HG03460 (cell line): ENCODE measurements at regions not wholly inside any gene's neighbourhood (a gene's known extent, or its start where the extent isn't known, plus 50 kb on each side); places are given as distances from the start of the nearest gene placed in this dataset.
"Not testable (repeated sequence)": the region's sequence is repeated elsewhere in the genome, so short reads cannot be mapped to it uniquely, and the experiment has no call there.

Source experiments
- ATAC-seq: cut with Tn5 transposase; IDR thresholded peaks from one replicate; pipeline ENCODE4 v1.9.1; 2021; ENCODE audit not compliant: unreplicated experiment

DNA sequence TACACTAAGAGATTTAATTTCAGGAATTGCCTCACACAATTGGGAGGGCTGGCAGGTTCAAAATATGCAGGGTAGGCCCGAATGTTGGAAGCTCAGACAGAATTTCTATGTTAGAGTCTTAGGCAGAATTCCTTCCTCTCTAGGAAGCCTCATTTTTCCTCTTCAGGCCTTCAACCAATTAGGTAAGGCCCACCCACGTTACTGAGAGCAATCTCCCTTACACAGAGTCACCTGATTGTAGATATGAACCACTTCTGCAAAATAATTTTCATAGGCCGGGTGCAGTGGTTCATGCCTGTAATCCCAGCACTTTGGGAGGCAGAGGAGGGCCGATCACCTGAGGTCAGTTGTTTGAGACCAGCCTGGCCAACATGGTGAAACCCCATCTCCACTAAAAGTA, 50.2 kb upstream of the HIVEP1 start:
- no peak for ATAC-seq

DNA sequence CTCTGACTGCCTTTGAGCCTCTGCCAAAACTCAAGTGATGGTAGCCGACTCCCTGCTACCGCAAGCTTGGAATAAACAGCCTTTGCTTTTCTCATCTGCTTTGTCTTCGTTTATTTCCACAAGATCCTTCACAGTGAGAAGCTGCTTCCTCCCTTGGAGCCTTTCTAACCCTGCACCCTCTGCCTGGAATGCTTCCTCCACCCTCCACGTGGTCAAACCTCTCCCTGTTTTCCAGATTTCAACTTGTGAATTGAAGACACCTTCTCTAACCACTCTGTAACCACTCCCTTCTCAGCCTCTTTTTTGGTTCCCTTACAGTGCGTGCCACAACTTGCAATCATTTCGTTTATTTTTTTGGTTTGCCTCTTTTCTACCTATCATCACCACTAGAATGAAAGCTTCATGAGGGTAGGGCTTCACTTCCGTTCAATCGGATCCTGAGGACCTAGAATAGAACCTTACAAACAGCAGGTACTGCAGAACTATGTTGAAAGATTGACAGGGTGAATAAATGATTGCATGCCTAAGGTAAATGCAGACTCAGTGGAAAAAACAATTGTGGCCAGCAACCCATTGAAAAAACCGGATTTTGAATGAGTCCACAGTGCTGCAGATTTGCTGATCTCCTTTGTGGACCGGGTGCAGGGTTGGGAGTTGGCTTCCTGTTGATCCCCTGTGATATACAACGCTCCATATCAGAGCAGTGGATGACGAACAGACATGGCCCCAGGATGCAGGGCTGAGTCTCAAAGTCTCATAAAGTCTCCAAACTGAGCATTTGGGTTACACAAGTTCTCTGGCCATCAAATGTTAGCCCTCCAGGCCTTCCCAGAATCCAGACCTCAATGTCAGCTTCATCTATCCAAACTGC, 51.0 kb upstream of the HIVEP1 start:
- no peak for ATAC-seq

DNA sequence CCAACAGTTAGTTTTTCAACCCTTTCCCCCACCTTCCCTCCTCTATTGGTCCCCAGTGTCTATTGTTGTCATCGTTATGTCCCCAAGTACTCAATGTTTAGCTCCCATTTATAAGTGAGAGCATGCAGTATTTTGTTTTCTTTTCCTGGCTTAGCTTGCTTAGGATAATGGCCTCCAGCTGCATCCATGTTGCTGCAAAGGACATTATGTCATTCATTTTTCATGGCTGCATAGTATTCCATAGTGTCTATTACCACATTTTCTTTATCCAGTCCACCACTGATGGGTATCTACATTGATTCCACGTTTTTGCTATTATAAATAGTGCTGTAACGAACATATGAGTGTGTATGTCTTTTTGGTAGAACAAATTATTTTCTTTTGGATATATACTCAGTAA, 55.3 kb upstream of the HIVEP1 start:
- ATAC-seq = no peak

- no peak for ATAC-seq
Measured at GRCh38 chr6:11953641-11954040, 58.5 kb upstream of the HIVEP1 start.

- no peak for ATAC-seq
Measured at GRCh38 chr6:11952316-11952715, 59.8 kb upstream of the HIVEP1 start.

DNA sequence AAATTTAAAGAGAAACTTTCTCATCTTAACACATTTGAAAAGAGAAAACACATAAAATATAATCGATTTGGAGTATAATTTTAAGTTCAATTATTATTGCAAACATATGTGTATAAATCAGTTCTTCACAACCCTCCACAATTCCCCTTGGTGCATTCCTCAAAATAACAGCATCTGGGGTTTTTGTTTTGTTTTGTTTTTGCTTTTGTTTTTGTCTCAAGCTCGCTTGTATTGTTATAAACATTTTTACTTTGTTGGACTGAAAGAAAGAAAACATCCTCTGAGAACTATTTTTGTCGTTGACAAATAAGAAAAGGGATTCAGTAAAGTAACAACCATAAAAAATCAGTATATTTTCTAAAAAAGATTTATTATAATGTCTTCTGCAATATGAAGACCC, 60.2 kb upstream of the HIVEP1 start:
- ATAC-seq = no peak

DNA sequence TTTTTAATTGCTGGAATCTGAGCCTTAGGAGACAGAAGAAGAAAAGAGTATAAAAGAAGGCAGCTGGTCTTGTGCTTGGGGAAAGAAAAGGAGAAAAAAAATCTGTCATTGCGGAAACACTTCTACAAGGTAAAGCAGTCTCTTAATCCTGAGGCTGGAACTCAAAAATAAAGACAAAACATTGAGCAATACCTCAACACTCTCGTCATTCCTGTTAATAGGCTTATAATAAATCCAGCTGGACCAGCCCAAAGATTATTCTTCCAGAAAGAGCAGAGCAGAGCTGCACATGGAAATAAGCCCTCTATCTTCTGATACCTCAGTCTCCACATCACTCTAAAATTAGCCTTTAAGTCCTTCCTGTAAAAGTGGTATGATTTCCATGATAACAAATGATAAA, 62.0 kb upstream of the HIVEP1 start:
- ATAC-seq = no peak

DNA sequence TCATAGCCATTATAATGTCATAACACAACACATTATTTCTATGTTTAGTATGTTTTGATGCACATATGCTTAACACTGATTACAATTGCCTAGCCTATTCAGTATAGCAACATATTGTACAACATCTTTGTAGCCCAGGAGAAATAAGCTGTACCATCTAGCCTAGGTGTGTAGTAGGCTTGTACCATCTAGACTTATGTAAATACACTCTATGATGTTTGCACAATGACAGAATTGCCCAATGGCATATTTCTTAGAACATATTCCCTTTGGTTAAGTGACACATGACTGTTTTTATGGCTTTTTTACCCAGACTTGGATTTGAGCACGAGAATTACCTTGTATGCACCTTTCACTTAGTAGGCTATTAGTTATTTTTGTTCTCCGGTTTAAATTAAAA, 64.5 kb upstream of the HIVEP1 start:
- no peak for ATAC-seq

GRCh38 chr6:11947063-11947462, 65.0 kb upstream of the HIVEP1 start:
- ATAC-seq = no peak

DNA sequence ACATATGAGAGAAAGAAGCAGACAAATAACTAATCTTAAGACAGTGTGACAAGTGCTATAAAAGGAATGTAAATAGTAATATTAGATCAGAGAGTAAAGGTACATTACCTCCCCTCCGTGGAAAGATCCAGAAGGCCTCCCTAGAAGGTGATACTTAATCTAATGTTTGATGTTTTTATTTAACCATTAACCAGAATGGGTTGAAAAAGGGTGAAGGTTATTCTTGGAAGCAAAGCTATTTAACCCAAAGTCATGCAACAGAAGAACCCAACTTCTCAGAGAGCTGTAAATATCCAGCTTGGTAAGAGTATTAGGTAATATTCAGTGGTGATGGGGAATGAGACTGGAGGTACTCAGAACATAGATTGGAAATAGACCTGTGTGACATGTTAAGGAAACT, 68.0 kb upstream of the HIVEP1 start:
- no peak for ATAC-seq

GRCh38 chr6:11943060-11943459, 69.1 kb upstream of the HIVEP1 start:
- no peak for ATAC-seq

DNA sequence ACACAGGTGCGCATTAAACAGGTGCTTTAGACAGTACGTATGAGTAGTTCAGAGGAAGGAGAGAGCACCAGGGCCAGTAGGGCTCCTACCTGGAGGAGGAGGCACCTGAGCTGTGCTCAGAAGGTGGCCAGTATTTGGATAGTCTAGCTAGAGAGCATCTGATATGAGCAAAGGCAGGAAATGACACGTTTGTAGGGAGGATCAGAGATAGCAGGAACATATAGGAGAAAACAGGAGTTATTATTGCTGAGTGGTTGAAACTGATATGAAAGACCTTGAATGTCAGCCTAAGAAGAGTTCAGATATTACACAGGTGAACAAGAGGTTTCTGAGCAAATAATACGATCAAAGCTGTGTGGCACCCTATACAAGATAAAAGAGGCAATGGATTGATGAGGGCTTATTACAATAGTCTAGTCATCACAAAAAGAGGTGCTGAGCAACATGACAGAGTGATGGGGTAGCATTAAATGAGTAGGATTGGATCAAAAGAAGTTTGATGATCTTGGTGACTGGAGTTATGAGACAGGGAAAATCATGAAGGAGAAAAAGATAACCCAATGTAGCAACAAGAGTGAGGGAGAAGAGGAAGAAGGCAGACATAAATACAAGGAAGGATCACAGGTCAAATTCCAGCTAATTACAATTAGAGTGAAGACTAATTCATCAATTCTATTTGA, 69.8 kb upstream of the HIVEP1 start:
- no peak for ATAC-seq

GRCh38 chr6:11940532-11941166, 71.5 kb upstream of the HIVEP1 start:
- not testable (repeated sequence) for ATAC-seq

DNA sequence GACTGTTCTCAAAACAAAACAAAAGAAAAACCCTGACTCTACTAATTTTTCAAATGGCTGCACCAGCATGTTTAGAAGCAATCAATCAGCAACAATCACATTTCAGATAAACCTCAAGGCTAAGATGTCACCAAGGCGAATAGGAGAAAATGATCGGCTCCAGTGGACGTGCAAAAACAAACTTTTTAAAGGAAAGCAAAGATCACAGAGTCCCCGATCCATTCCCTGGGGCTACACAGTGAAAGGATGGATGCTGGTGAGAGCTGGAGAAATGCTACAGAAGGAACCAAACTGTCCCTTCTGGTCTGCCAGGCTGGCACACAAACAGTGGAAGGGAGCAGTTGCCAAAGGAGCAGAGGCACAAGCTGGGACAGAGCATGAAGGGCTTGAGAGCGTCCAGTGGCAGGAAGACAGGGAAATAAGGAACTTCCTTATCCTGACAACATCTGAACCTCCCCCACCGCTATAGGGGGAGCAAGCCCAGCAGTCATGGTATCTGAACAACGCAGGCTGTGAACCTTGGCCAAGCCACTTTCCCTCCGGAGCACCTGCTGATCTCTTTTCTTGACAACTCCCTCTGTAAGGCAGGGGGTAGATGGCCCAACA, 73.7 kb upstream of the HIVEP1 start:
- ATAC-seq = no peak

- no peak for ATAC-seq
Measured at GRCh38 chr6:11934638-11935037, 77.5 kb upstream of the HIVEP1 start.

DNA sequence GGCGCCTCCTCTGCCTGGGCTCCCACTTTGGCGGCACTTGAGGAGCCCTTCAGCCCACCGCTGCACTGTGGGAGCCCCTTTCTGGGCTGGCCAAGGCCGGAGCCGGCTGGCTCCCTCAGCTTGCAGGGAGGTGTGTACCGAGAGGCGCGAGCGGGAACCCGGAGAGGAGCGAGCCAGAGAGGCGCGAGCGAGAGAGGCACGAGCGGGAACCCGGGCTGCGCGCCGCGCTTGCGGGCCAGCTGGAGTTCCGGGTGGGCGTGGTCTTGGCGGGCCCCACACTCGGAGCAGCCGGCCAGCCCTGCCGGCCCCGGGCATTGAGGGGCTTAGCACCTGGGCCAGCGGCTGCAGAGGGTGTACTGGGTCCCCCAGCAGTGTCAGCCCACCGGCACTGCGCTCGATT, 79.2 kb upstream of the HIVEP1 start:
- not testable (repeated sequence) for ATAC-seq

DNA sequence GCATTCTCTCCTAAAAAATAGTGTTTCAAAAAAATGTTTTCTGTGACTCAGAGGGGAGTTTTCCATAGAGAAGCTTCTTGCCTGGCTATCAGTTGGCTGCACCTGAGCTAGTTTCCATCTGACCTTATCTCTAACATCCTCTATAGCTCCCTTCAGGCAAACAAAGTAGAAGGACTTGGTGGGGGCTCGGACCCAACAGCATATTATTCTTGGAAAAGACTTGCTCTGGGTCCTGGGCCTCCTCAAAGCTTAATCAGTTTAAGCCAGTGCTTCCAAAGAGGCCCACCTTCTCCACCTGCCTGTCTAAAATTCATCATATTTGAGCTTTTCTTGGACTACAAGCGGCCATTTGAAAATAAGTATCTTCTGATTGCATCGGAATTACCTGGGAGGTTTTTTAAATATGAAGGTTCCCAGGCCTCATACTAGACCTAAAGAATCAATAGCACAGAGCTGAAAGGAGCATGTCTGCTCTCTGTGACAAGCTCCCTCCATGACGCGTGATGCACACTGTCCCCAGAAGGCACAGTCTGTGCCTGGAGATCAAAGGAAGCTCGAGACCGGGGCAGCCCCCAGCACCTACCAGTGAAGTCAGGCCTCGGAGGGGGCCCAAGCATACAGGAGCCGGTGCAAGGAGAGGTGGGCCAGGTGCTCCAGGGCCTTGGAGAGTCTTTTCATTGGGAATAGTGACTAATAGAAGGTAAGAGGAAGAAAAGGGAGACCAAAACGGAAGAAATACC, 80.6 kb upstream of the HIVEP1 start:
- no peak for ATAC-seq

DNA sequence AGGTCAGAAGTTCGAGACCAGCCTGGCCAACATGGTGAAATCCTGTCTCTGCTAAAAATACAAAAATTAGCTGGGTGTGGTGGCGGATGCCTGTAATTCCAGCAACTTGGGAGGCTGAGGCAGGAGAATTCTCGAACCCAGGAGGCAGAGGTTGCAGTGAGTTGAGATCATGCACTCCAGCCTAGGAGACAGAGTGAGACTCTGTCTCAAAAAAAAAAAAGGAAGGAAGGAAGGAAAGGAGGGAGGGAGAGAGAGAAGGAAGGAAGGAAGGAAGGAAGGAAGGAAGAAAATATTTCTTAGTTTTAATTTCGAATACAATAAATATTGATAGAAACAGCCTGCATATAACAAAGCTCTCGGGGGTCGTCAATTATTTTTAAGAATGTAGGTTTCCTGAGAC, 81.3 kb upstream of the HIVEP1 start:
- not testable (repeated sequence) for ATAC-seq

DNA sequence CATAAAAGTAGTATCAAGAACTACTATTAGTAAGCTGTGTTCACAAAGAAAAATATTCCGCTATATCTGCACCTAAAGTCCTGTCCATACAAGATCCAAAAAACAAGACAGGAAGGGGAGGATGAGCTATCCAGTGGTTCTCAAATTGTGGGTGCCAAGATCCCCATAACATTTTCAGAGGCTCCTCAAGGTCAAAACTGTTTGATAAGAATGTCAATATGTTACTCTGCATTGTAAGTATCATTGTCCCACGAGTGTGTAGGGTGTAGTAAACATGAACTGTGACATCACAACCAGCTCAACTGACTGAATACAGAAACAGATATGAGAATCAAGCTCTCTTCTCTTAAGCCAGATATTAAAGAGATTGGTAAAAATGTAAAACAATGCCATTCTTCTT, 81.9 kb upstream of the HIVEP1 start:
- no peak for ATAC-seq

DNA sequence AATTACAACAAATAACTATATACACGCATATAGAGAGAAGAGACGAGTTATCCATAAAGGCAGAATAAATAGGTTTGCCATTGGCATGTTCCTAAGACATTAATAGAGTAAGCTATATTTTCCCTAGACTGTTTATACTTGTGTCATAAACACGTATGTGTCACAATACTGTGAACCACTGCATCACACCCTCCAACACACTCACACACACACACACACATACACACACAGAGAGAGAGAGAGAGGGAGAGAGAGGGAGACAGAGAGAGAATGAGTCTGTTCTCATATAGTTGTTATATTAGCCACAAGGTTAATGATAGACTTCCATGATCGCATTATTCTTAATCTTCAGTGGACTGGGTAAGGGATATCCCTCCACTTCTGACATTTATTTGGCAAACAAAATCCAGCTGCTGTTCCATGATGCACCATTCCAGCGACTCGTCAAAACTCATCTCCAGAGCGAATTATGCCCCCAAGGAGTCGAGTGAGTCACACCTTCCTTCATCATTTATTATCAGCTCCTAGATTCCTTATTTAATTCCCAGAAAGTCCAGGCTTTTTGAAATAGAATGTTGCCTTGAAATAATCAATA, 82.8 kb upstream of the HIVEP1 start:
- no peak for ATAC-seq
